ENCODE measurements at regions not wholly inside any gene's neighbourhood (a gene's known extent, or its start where the extent isn't known, plus 50 kb on each side); places are given as distances from the start of the nearest gene placed in this dataset.
"Not testable (repeated sequence)": the region's sequence is repeated elsewhere in the genome, so short reads cannot be mapped to it uniquely, and the experiment has no call there.

- H3K4me1 ChIP-seq (ENCODE audit: control insufficient read depth in 1 of 2, insufficient read depth in 2 of 2, low read length in 2 of 2); H3K9ac ChIP-seq (ENCODE audit: low read length); H2BK12ac ChIP-seq (ENCODE audit: low read length); H3K23ac ChIP-seq (ENCODE audit: low read length); H3K27me3 ChIP-seq (ENCODE audit: insufficient read depth, low read length); H2AFZ ChIP-seq (ENCODE audit: insufficient read depth, low read length, poor library complexity); H3K79me1 ChIP-seq (ENCODE audit: low read length); H3K18ac ChIP-seq (ENCODE audit: low read length); H3K4ac ChIP-seq (ENCODE audit: low read depth, low read length); H3K27ac ChIP-seq (ENCODE audit: low read depth, low read length); H3K79me2 ChIP-seq (ENCODE audit: control insufficient read depth, insufficient read depth, low read length, poor library complexity); H3K4me3 ChIP-seq (ENCODE audit: low read depth, low read length); H3K36me3 ChIP-seq (ENCODE audit: control insufficient read depth in 1 of 2, insufficient read depth in 2 of 2, low read length in 2 of 2); H4K12ac ChIP-seq (ENCODE audit: low read depth, low read length); H4K8ac ChIP-seq (ENCODE audit: low read depth, low read length); H2BK5ac ChIP-seq (ENCODE audit: low read depth, low read length, poor library complexity); H2AK5ac ChIP-seq (ENCODE audit: low read length); H3K9me3 ChIP-seq (ENCODE audit: insufficient read depth, low read depth, low read length); H4K91ac ChIP-seq (ENCODE audit: low read depth, low read length); H3K14ac ChIP-seq (ENCODE audit: low read length); H2BK120ac ChIP-seq (ENCODE audit: insufficient read depth, low read length, poor library complexity); DNase-seq; H3K4me2 ChIP-seq (ENCODE audit: low read length): not testable (repeated sequence)
- no CpG with 5 or more reads among the region's 24 CpGs for WGBS (ENCODE audit: extremely low coverage, insufficient coverage, insufficient read length)
Observed at GRCh38 chr15:56540570-56540969, 75.6 kb upstream of the MNS1 start.

DNA sequence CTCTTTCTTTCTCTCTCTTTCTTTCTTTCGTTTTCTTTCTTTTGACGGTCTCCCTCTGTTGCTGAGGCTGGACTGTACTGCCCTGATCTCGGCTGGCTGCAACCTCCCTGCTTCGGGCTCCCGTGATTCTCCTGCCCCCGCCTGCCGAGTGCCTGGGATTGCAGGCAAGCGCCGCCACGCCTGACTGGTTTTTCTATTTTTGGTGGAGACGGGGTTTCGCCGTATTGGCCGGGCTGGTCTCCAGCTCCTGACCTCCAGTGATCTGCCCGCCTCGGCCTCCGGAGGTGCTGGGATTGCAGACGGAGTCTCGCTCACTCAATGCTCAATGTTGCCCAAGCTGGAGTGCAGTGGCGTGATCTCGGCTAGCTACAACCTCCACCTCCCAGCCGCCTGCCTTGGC lies 75.2 kb upstream of the MNS1 start:
- H3K27ac ChIP-seq (ENCODE audit: low read depth, low read length); DNase-seq: not testable (repeated sequence)

DNA sequence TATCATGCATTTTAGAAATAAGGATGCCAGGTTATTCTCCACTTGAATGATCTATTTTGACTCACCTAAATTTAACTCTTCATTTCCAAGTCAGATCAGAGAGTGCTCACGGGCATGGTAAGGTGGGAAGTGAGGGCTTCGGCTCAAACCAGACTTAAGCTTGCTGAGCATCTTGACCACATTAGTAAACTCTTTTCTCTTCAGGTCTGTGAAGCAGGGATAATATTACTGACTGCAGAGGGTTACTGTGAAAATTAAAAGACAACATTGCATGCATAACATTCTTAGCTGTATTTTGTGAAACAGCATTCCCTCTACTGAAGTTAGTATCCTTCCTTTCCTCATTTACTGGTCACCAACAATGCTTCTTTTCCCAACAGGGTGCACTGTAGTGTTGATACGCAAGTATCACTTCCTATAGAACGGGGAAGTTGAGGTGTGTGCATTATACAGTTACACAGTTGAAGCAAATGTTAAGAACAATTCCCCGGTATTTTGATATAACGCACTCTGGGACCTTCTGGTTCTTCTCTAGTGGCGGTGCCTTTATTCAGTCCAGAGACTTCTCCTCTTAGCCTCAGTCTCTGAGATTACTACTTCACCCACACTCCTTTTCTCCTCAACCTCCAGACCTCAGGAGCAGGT lies 74.1 kb upstream of the MNS1 start:
- H4K91ac ChIP-seq (ENCODE audit: low read depth, low read length), result no peak overlapping the region
- no peak overlapping the region for H3K4me2 ChIP-seq (ENCODE audit: low read length)
- H3K23ac ChIP-seq (ENCODE audit: low read length), result no peak overlapping the region
- H3K4me1 ChIP-seq (ENCODE audit: control insufficient read depth in 1 of 2, insufficient read depth in 2 of 2, low read length in 2 of 2), result no peaks in the 10 kb centered on the region
- H3K4ac ChIP-seq (ENCODE audit: low read depth, low read length), result no peak overlapping the region
- H2BK5ac ChIP-seq (ENCODE audit: low read depth, low read length, poor library complexity), result no peak overlapping the region
- no peak overlapping the region for H3K4me3 ChIP-seq (ENCODE audit: low read depth, low read length)
- H3K18ac ChIP-seq (ENCODE audit: low read length), result no peak overlapping the region
- no peak overlapping the region for H4K12ac ChIP-seq (ENCODE audit: low read depth, low read length)
- H3K9ac ChIP-seq (ENCODE audit: low read length), result no peak overlapping the region
- no CpG with 5 or more reads among the region's 7 CpGs for WGBS (ENCODE audit: extremely low coverage, insufficient coverage, insufficient read length)
- H3K27me3 ChIP-seq (ENCODE audit: insufficient read depth, low read length), result no peaks in the 10 kb centered on the region
- H3K27ac ChIP-seq (ENCODE audit: low read depth, low read length), result no peak overlapping the region
- no peak overlapping the region for H3K14ac ChIP-seq (ENCODE audit: low read length)
- DNase-seq, result no peak
- no peak overlapping the region for H2BK120ac ChIP-seq (ENCODE audit: insufficient read depth, low read length, poor library complexity)
- no peaks in the 10 kb centered on the region for H3K79me1 ChIP-seq (ENCODE audit: low read length)
- no peak overlapping the region for H4K8ac ChIP-seq (ENCODE audit: low read depth, low read length)
- H2AK5ac ChIP-seq (ENCODE audit: low read length), result no peak overlapping the region
- no peaks in the 10 kb centered on the region for H3K36me3 ChIP-seq (ENCODE audit: control insufficient read depth in 1 of 2, insufficient read depth in 2 of 2, low read length in 2 of 2)
- peaks cover 3% of the 10 kb centered on the region for H3K9me3 ChIP-seq (ENCODE audit: insufficient read depth, low read depth, low read length)
- H3K79me2 ChIP-seq (ENCODE audit: control insufficient read depth, insufficient read depth, low read length, poor library complexity), result no peaks in the 10 kb centered on the region
- no peak overlapping the region for H2BK12ac ChIP-seq (ENCODE audit: low read length)
- H2AFZ ChIP-seq (ENCODE audit: insufficient read depth, low read length, poor library complexity), result no peak overlapping the region

More for the DNA sequence above, 75.2 kb upstream of the MNS1 start:
- not testable (repeated sequence) for H3K79me1 ChIP-seq (ENCODE audit: low read length); H2AFZ ChIP-seq (ENCODE audit: insufficient read depth, low read length, poor library complexity); H2BK120ac ChIP-seq (ENCODE audit: insufficient read depth, low read length, poor library complexity); H3K36me3 ChIP-seq (ENCODE audit: control insufficient read depth in 1 of 2, insufficient read depth in 2 of 2, low read length in 2 of 2); H3K14ac ChIP-seq (ENCODE audit: low read length); H4K91ac ChIP-seq (ENCODE audit: low read depth, low read length); H2AK5ac ChIP-seq (ENCODE audit: low read length); H3K79me2 ChIP-seq (ENCODE audit: control insufficient read depth, insufficient read depth, low read length, poor library complexity); H3K4me1 ChIP-seq (ENCODE audit: control insufficient read depth in 1 of 2, insufficient read depth in 2 of 2, low read length in 2 of 2); H2BK5ac ChIP-seq (ENCODE audit: low read depth, low read length, poor library complexity); H3K23ac ChIP-seq (ENCODE audit: low read length); H3K4ac ChIP-seq (ENCODE audit: low read depth, low read length); H3K4me2 ChIP-seq (ENCODE audit: low read length); H3K18ac ChIP-seq (ENCODE audit: low read length); H4K8ac ChIP-seq (ENCODE audit: low read depth, low read length); H4K12ac ChIP-seq (ENCODE audit: low read depth, low read length); H3K9ac ChIP-seq (ENCODE audit: low read length); H3K9me3 ChIP-seq (ENCODE audit: insufficient read depth, low read depth, low read length); H2BK12ac ChIP-seq (ENCODE audit: low read length); H3K27me3 ChIP-seq (ENCODE audit: insufficient read depth, low read length); H3K4me3 ChIP-seq (ENCODE audit: low read depth, low read length)
- WGBS (ENCODE audit: extremely low coverage, insufficient coverage, insufficient read length), result no CpG with 5 or more reads among the region's 22 CpGs

GRCh38 chr15:56537881-56538280 lies 72.9 kb upstream of the MNS1 start:
- H2BK5ac ChIP-seq (ENCODE audit: low read depth, low read length, poor library complexity), result no peak overlapping the region
- H3K4me1 ChIP-seq (ENCODE audit: control insufficient read depth in 1 of 2, insufficient read depth in 2 of 2, low read length in 2 of 2), result no peaks in the 10 kb centered on the region
- no peak overlapping the region for H3K4ac ChIP-seq (ENCODE audit: low read depth, low read length)
- no peak overlapping the region for H4K91ac ChIP-seq (ENCODE audit: low read depth, low read length)
- H3K9ac ChIP-seq (ENCODE audit: low read length), result no peak overlapping the region
- H3K79me2 ChIP-seq (ENCODE audit: control insufficient read depth, insufficient read depth, low read length, poor library complexity), result no peaks in the 10 kb centered on the region
- H2BK12ac ChIP-seq (ENCODE audit: low read length), result no peak overlapping the region
- H3K23ac ChIP-seq (ENCODE audit: low read length), result no peak overlapping the region
- H3K14ac ChIP-seq (ENCODE audit: low read length), result no peak overlapping the region
- no peak overlapping the region for H2BK120ac ChIP-seq (ENCODE audit: insufficient read depth, low read length, poor library complexity)
- no peak overlapping the region for H4K12ac ChIP-seq (ENCODE audit: low read depth, low read length)
- no peak overlapping the region for H3K18ac ChIP-seq (ENCODE audit: low read length)
- H3K79me1 ChIP-seq (ENCODE audit: low read length), result no peaks in the 10 kb centered on the region
- WGBS (ENCODE audit: extremely low coverage, insufficient coverage, insufficient read length), result no CpG with 5 or more reads among the region's 4 CpGs
- no peaks in the 10 kb centered on the region for H3K27me3 ChIP-seq (ENCODE audit: insufficient read depth, low read length)
- no peak for DNase-seq
- no peak overlapping the region for H2AK5ac ChIP-seq (ENCODE audit: low read length)
- no peak overlapping the region for H3K27ac ChIP-seq (ENCODE audit: low read depth, low read length)
- H4K8ac ChIP-seq (ENCODE audit: low read depth, low read length), result no peak overlapping the region
- H2AFZ ChIP-seq (ENCODE audit: insufficient read depth, low read length, poor library complexity), result no peak overlapping the region
- no peak overlapping the region for H3K4me2 ChIP-seq (ENCODE audit: low read length)
- no peak overlapping the region for H3K4me3 ChIP-seq (ENCODE audit: low read depth, low read length)
- H3K36me3 ChIP-seq (ENCODE audit: control insufficient read depth in 1 of 2, insufficient read depth in 2 of 2, low read length in 2 of 2), result no peaks in the 10 kb centered on the region
- H3K9me3 ChIP-seq (ENCODE audit: insufficient read depth, low read depth, low read length), result peaks cover 3% of the 10 kb centered on the region

Data from trophoblast cell (in vitro differentiated cells and primary cell).